ENCODE measurements at regions not wholly inside any gene's neighbourhood (a gene's known extent, or its start where the extent isn't known, plus 50 kb on each side); places are given as distances from the start of the nearest gene placed in this dataset.

GRCh38 chr5:127133071-127133470 is 59.8 kb upstream of the C5orf63 start:
- CTCF ChIA-PET: interaction anchor here (0.6 kb wide), 1 partner anchor 26 kb away, joined by 3 read pairs; no protein-coding TSS in a partner anchor
- TF ChIP-seq ZNF423 (tag by site-specific recombination; IDR thresholded peaks at IDR 0.05) (no peak), ZNF544 (tag by site-specific recombination; IDR thresholded peaks at IDR 0.05) (no peak), SP2 (tag by site-specific recombination; IDR thresholded peaks at IDR 0.05) (no peak), ZBTB10 (tag by site-specific recombination; IDR thresholded peaks at IDR 0.05) (no peak), ZBTB49 (tag by site-specific recombination; IDR thresholded peaks at IDR 0.05; ENCODE audit: low read depth) (no peak), ZNF398 (tag by site-specific recombination; IDR thresholded peaks at IDR 0.05) (no peak), ZNF513 (tag by site-specific recombination; IDR thresholded peaks at IDR 0.05) (no peak), ZNF777 (tag by site-specific recombination; IDR thresholded peaks at IDR 0.05; ENCODE audit: borderline replicate concordance) (no peak), PBX3 (CRISPR knock-in tag; IDR thresholded peaks at IDR 0.05) (no peak), ZNF202 (tag by site-specific recombination; IDR thresholded peaks at IDR 0.05; ENCODE audit: borderline replicate concordance) (no peak)
- H3K27ac ChIP-seq (ENCODE audit: extremely low read depth, low read depth, low read length): no peak overlapping the region

GRCh38 chr5:127136908-127137307 is 63.6 kb upstream of the C5orf63 start:
- POLR2A ChIA-PET: no interaction called here
- no peaks in the 10 kb centered on the region for H3K36me3 ChIP-seq (ENCODE audit: control insufficient read depth in 2 of 2, insufficient read depth in 1 of 2, low read length in 2 of 2)
- CTCF ChIA-PET: interaction anchor here (0.6 kb wide), 1 partner anchor 551 kb away, joined by 4 read pairs; no protein-coding TSS in a partner anchor
- H3K27ac ChIP-seq (ENCODE audit: extremely low read depth, low read depth, low read length): no peak overlapping the region
- H3K9me3 ChIP-seq (ENCODE audit: control insufficient read depth, insufficient read depth, low read depth, low read length): no peaks in the 10 kb centered on the region
- no peak overlapping the region for H3K4me3 ChIP-seq (ENCODE audit: low read depth, low read length)
- TF ChIP-seq ZNF24 (tag by site-specific recombination; IDR thresholded peaks at IDR 0.05) (no peak), SCRT1 (tag by site-specific recombination; IDR thresholded peaks at IDR 0.05; ENCODE audit: borderline replicate concordance) (no peak), ZNF692 (tag by site-specific recombination; IDR thresholded peaks at IDR 0.05) (no peak), ZNF302 (tag by site-specific recombination; IDR thresholded peaks at IDR 0.05; ENCODE audit: low read depth) (no peak), ZNF785 (tag by site-specific recombination; IDR thresholded peaks at IDR 0.05) (no peak)
- no peaks in the 10 kb centered on the region for H3K4me1 ChIP-seq (ENCODE audit: control insufficient read depth, insufficient read depth, low read length)

More at GRCh38 chr5:127133071-127133470, 59.8 kb upstream of the C5orf63 start:
- Histone ChIP-seq H3K4me3 (ENCODE audit: low read depth, low read length) (no peak overlapping the region), H3K9me3 (ENCODE audit: control insufficient read depth, insufficient read depth, low read depth, low read length) (no peaks in the 10 kb centered on the region), H3K4me1 (ENCODE audit: control insufficient read depth, insufficient read depth, low read length) (no peaks in the 10 kb centered on the region), H3K36me3 (ENCODE audit: control insufficient read depth in 2 of 2, insufficient read depth in 1 of 2, low read length in 2 of 2) (no peaks in the 10 kb centered on the region)
- POLR2A ChIA-PET: no interaction called here

All from HEK293 (cell line).